Endothelial cell (in vitro differentiated cells): ENCODE measurements at regions not wholly inside any gene's neighbourhood (a gene's known extent, or its start where the extent isn't known, plus 50 kb on each side); places are given as distances from the start of the nearest gene placed in this dataset.

ENCODE experiments used
- DNase-seq: peaks from one replicate; pipeline ENCODE4 v3.0.0; 2021; ENCODE audit warnings: low spot score
- H3K27ac Mint-ChIP-seq: one replicate; pipeline ENCODE4 v1.8.0; 2021; ENCODE audit warnings: mixed read lengths, inconsistent platforms; ENCODE audit not compliant: unreplicated experiment
- H3K27me3 Mint-ChIP-seq: one replicate; pipeline ENCODE4 v1.8.0; 2021; ENCODE audit warnings: mild to moderate bottlenecking, moderate library complexity, mixed read lengths, inconsistent platforms; ENCODE audit not compliant: unreplicated experiment
- H3K36me3 Mint-ChIP-seq: one replicate; pipeline ENCODE4 v1.8.0; 2021; ENCODE audit warnings: mild to moderate bottlenecking, low read depth, mixed read lengths, inconsistent platforms; ENCODE audit not compliant: unreplicated experiment
- H3K4me1 Mint-ChIP-seq: one replicate; pipeline ENCODE4 v1.8.0; 2021; ENCODE audit warnings: mild to moderate bottlenecking, mixed read lengths, inconsistent platforms; ENCODE audit not compliant: unreplicated experiment
- H3K4me3 Mint-ChIP-seq: one replicate; pipeline ENCODE4 v1.8.0; 2021; ENCODE audit warnings: mild to moderate bottlenecking, mixed read lengths, inconsistent platforms; ENCODE audit not compliant: unreplicated experiment
- H3K9me3 Mint-ChIP-seq: one replicate; pipeline ENCODE4 v1.8.0; 2021; ENCODE audit warnings: mixed read lengths, inconsistent platforms; ENCODE audit not compliant: unreplicated experiment
- TF ChIP-seq, protein P1 (sequence below): fragments of 200-600 bp; sonication (generic); IDR thresholded peaks from one replicate; pipeline ENCODE4 v1.5.0; 2021; ENCODE audit warnings: antibody characterized with exemption; ENCODE audit not compliant: unreplicated experiment

DNA sequence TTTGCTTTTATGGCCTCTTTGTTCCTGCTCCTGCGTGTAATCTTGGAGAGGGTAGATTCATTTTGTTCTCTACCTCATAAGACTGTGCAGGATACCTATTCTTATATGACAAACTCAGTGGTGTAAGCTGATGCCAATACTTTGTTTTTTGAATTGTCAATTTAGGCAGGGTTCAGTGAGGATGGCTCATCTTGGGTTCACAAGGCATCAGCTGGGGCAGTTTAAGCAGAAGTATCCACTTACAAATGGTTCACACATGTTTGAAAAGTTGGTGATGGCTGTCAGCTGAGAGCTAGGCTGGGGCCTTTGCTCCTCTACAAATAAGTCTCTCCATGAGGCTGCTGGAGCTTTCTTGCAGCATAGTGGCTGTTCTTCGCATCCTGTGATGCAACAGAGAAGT lies 920.6 kb upstream of the PIK3C3 start:
- H3K27ac Mint-ChIP-seq = no peak overlapping the region
- peaks cover 10% of the 10 kb centered on the region for H3K4me1 Mint-ChIP-seq
- H3K4me3 Mint-ChIP-seq = no peak overlapping the region
- TF ChIP-seq, protein P1, sequence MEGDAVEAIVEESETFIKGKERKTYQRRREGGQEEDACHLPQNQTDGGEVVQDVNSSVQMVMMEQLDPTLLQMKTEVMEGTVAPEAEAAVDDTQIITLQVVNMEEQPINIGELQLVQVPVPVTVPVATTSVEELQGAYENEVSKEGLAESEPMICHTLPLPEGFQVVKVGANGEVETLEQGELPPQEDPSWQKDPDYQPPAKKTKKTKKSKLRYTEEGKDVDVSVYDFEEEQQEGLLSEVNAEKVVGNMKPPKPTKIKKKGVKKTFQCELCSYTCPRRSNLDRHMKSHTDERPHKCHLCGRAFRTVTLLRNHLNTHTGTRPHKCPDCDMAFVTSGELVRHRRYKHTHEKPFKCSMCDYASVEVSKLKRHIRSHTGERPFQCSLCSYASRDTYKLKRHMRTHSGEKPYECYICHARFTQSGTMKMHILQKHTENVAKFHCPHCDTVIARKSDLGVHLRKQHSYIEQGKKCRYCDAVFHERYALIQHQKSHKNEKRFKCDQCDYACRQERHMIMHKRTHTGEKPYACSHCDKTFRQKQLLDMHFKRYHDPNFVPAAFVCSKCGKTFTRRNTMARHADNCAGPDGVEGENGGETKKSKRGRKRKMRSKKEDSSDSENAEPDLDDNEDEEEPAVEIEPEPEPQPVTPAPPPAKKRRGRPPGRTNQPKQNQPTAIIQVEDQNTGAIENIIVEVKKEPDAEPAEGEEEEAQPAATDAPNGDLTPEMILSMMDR = no peak
- H3K9me3 Mint-ChIP-seq = no peaks in the 10 kb centered on the region
- DNase-seq = no peak
- H3K36me3 Mint-ChIP-seq = no peaks in the 10 kb centered on the region
- no peaks in the 10 kb centered on the region for H3K27me3 Mint-ChIP-seq

DNA sequence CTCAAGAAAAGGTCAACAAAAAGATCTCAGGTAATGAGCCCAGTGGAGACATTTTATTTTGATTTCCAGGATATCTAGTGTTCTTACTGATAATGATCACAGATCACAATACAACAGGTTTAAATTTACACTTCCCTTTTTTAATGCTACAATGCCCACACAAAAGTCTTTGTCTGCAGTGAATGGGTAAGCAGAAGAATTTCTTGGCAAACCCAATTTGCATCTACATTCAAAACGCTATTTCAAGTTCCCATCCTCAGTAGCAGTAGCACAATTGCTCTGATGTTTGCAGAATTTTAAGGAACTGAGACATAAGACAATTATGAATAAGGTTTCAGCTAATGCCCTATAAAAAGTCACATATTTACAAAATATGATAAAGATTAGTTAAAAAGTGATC lies 929.4 kb upstream of the PIK3C3 start:
- TF ChIP-seq, protein P1 = no peak
- H3K4me3 Mint-ChIP-seq = no peak overlapping the region
- H3K4me1 Mint-ChIP-seq = peaks cover 8% of the 10 kb centered on the region
- no peak for DNase-seq
- H3K27me3 Mint-ChIP-seq = peaks cover 1% of the 10 kb centered on the region
- no peaks in the 10 kb centered on the region for H3K36me3 Mint-ChIP-seq
- H3K9me3 Mint-ChIP-seq = no peaks in the 10 kb centered on the region
- H3K27ac Mint-ChIP-seq = no peak overlapping the region

DNA sequence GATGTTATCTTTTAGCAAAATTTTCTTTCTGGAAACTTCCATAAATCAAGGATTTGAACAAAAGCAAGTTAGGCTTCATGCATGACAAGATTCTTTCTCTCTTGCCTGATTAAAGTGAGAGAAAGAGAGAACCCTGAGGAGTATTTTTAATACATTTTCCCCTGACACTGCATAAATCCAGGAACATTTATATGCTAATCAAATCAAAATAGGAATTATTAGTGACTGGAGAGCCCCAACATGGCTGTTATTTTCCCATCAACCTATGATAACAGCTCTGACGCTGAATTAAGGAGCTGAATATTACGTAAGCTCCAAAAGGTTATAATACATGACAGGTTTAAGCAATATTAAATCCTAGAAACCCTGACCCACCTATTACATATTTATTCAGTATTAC lies 930.2 kb upstream of the PIK3C3 start:
- Mint-ChIP-seq H3K9me3 (no peaks in the 10 kb centered on the region), H3K27me3 (peaks cover 1% of the 10 kb centered on the region)
- TF ChIP-seq, protein P1 = no peak

DNA sequence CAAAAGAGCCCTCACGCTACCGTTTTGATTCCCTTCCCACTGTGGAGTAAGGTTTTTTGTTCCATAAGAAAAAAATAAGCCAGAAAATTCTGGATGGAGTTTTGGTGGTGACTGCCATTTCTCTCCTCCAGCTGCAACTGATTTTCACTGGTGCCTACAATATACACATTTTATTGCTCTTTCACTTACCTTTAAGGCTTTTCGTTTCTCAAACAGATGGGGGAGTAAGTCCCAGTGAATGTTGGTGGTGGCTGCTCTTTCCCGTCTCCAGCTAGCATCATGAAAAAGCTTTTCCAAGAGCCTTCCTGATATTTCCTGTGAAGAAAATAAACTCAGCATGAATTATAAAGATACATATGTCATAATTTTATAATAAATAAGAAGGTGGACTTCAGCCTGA lies 932.5 kb upstream of the PIK3C3 start:
- Mint-ChIP-seq H3K27ac (no peak overlapping the region), H3K4me1 (peaks cover 4% of the 10 kb centered on the region), H3K36me3 (no peaks in the 10 kb centered on the region), H3K4me3 (no peak overlapping the region), H3K27me3 (peaks cover 1% of the 10 kb centered on the region), H3K9me3 (no peaks in the 10 kb centered on the region)
- TF ChIP-seq, protein P1 = no peak
- DNase-seq = no peak

More for the DNA sequence above, 930.2 kb upstream of the PIK3C3 start:
- Mint-ChIP-seq H3K4me1 (peaks cover 4% of the 10 kb centered on the region), H3K27ac (no peak overlapping the region), H3K4me3 (no peak overlapping the region), H3K36me3 (no peaks in the 10 kb centered on the region)
- DNase-seq = no peak

DNA sequence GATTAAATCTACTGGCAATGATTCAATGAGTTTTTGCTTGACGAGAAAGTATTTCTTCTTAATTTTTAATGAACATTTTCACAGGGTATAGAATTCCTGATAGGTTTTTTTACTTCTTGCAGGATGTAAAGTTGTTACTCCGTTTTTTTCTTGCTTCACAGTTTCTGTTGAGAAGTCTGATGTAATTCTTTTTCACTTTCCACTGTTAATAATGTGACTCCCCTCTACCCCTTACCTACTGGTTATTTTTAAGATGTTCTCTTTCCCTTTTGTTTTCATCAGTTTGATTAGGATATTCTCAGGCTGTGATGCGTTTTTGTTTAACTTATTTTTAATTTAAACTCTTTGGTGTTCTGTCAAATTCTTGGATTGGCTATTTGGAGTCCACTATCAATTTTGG lies 933.9 kb upstream of the PIK3C3 start:
- Mint-ChIP-seq H3K9me3 (no peaks in the 10 kb centered on the region), H3K4me1 (peaks cover 4% of the 10 kb centered on the region), H3K36me3 (no peaks in the 10 kb centered on the region), H3K27me3 (no peaks in the 10 kb centered on the region), H3K27ac (no peak overlapping the region), H3K4me3 (no peak overlapping the region)
- TF ChIP-seq, protein P1 = no peak
- no peak for DNase-seq
